ENCODE measurements at regions not wholly inside any gene's neighbourhood (a gene's known extent, or its start where the extent isn't known, plus 50 kb on each side); places are given as distances from the start of the nearest gene placed in this dataset.
A peak's percentile ranks its signal among the peaks of the same experiment; 100 is the strongest.
"Not testable (repeated sequence)": the region's sequence is repeated elsewhere in the genome, so short reads cannot be mapped to it uniquely, and the experiment has no call there.

- Mint-ChIP-seq H3K4me1 (no peaks in the 10 kb centered on the region), H3K27ac (no peak overlapping the region), H3K27me3 (no peaks in the 10 kb centered on the region), H3K9me3 (peaks cover 5 to 16% of the 10 kb centered on the region in 2 donors), H3K4me3 (no peak overlapping the region)
- ATAC-seq = no peak
- DNase-seq = no peak
Measured at GRCh38 chr6:121666814-121667213, 231.4 kb downstream of the GJA1 start.

DNA sequence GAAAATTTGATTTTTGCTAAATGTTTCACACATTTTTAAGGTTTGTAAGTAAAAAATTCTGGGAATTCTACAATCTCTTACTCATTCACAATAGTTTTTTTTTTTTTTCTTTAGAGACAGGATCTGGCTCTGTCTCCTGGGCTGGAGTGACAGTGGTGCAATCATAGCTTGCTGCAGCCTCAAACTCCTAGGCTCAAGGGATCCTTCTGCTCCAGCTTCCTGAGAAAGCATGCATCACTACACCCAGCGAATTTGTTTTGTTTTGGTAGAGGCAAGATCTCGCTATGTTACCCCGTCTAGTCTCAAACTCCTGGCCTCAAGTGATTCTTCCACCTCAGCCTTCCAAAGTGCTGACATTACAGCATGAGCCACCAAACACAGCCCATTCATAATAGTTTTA is 232.8 kb downstream of the GJA1 start:
- H3K27ac Mint-ChIP-seq = no peak overlapping the region
- H3K4me1 Mint-ChIP-seq = no peaks in the 10 kb centered on the region
- no peak overlapping the region for H3K4me3 Mint-ChIP-seq
- peaks cover 5 to 16% of the 10 kb centered on the region in 2 donors for H3K9me3 Mint-ChIP-seq
- DNase-seq = no peak
- H3K27me3 Mint-ChIP-seq = no peaks in the 10 kb centered on the region
- ATAC-seq = no peak

GRCh38 chr6:121670511-121670910 is 235.1 kb downstream of the GJA1 start:
- H3K27ac Mint-ChIP-seq = no peak overlapping the region
- no peaks in the 10 kb centered on the region for H3K4me1 Mint-ChIP-seq
- no peaks in the 10 kb centered on the region for H3K27me3 Mint-ChIP-seq
- no peak for DNase-seq
- ATAC-seq = no peak
- no peak overlapping the region for H3K4me3 Mint-ChIP-seq
- H3K9me3 Mint-ChIP-seq = no peaks in the 10 kb centered on the region

GRCh38 chr6:121677571-121677970 is 242.1 kb downstream of the GJA1 start:
- Mint-ChIP-seq H3K27me3 (no peaks in the 10 kb centered on the region), H3K27ac (no peak overlapping the region), H3K9me3 (peaks cover 4 to 6% of the 10 kb centered on the region in 2 donors), H3K4me1 (no peaks in the 10 kb centered on the region), H3K4me3 (no peak overlapping the region)
- ATAC-seq (no peak), DNase-seq (no peak)

DNA sequence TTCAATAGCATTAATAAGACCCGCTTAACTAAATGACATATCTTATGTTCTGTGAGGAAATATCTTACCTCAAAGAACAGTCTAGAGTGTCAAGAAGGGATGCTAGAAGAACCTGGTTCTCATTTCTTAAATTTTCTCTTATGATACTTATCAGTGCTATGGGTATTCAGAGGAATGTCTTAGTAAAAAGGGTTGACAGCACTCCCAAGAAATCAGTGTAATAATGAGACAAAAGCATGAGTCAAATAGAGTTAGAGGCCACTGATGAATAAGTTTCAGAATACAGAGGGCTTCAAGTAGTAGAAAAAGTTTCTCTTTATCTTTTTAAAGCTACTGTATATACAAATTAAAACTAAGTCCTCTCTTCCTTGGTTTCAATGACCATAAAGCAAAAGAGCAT is 242.8 kb downstream of the GJA1 start:
- Mint-ChIP-seq H3K4me3 (no peak overlapping the region), H3K27ac (no peak overlapping the region), H3K27me3 (no peaks in the 10 kb centered on the region), H3K9me3 (peaks cover 4 to 11% of the 10 kb centered on the region in 2 donors), H3K4me1 (no peaks in the 10 kb centered on the region)
- ATAC-seq = no peak
- no peak for DNase-seq

DNA sequence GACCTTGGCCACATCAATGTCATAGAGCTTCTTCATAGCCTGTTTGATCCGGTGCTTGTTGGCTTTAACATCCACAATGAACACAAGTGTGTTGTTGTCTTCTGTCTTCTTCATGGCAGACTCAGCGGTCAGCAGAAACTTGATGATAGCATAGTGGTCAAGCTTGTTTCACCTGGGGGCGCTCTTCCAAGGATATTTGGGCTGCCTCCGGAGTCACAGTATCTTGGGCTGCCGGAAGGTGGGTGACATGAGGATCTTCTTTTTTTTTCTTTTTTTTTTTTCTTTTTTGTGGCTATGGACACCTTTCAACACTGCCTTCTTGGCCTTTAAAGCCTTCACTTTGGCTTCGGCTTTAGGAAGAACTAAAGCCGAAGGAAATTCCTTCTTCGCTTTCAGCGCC is 244.6 kb downstream of the GJA1 start:
- no peaks in the 10 kb centered on the region for H3K4me1 Mint-ChIP-seq
- no peaks in the 10 kb centered on the region for H3K27me3 Mint-ChIP-seq
- H3K27ac Mint-ChIP-seq = no peak overlapping the region
- DNase-seq (no peak), ATAC-seq (no peak)
- H3K4me3 Mint-ChIP-seq = no peak overlapping the region
- H3K9me3 Mint-ChIP-seq = peaks cover 4 to 17% of the 10 kb centered on the region in 2 donors

DNA sequence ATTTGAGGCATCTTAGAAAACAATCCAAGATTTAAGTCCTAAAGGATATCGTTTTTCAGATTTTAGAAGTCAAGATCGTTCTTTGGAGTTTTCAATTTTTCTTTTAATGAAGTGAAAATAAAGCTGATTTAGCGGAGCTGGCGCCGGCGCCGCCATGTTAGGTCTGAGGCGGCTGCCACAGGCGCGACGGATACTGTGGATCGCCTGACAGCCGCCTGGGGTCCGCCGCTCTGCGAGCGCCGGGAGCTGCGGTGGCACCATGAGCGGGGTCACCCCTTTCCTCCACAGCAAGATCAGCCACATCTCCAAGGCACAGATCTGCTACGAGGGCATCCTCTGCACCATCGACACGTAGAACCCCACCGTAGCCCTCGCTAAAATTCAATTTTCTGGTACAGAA is 247.2 kb downstream of the GJA1 start:
- Mint-ChIP-seq H3K27ac (no peak overlapping the region), H3K4me3 (no peak overlapping the region)

GRCh38 chr6:121685806-121686205 is 250.4 kb downstream of the GJA1 start:
- H3K4me3 Mint-ChIP-seq = not testable (repeated sequence)

More for the DNA sequence above, 247.2 kb downstream of the GJA1 start:
- H3K9me3 Mint-ChIP-seq = peaks cover 4 to 17% of the 10 kb centered on the region in 2 donors
- H3K27me3 Mint-ChIP-seq = no peaks in the 10 kb centered on the region
- ATAC-seq = no peak
- no peaks in the 10 kb centered on the region for H3K4me1 Mint-ChIP-seq
- no peak for DNase-seq

DNA sequence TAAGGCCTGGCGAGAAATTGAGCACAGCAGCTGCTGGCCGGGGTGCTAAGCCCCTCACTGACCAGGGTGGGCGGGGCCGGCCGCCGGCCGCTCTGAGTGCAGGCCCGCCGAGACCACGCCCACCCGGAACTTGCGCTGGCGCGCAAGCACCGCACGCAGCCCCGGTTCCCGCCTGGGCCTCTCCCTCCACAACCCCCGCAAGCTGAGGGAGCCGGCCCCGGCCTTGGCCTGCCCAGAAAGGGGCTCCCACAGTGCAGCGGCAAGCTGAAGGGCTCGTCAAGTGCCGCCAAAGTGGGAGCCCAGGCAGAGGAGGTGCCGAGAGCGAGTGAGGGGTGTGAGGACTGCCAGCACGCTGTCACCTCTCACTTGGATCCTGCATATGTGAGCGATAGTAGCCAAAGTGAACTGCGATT is 251.2 kb downstream of the GJA1 start:
- peak; percentile 69 for ATAC-seq
- H3K27me3 Mint-ChIP-seq = no peaks in the 10 kb centered on the region
- H3K4me1 Mint-ChIP-seq = peaks cover 21% of the 10 kb centered on the region
- DNase-seq = peak in 1 of 2 donors; percentile 15
- no peak overlapping the region for H3K4me3 Mint-ChIP-seq
- H3K27ac Mint-ChIP-seq = no peak overlapping the region
- peaks cover 4 to 13% of the 10 kb centered on the region in 2 donors for H3K9me3 Mint-ChIP-seq

More at GRCh38 chr6:121685806-121686205, 250.4 kb downstream of the GJA1 start:
- not testable (repeated sequence) for DNase-seq, ATAC-seq, H3K27me3 Mint-ChIP-seq, H3K27ac Mint-ChIP-seq
- Mint-ChIP-seq H3K9me3 (peaks cover 4 to 17% of the 10 kb centered on the region in 2 donors), H3K4me1 (peaks cover 21% of the 10 kb centered on the region)

- Mint-ChIP-seq H3K27me3 (no peaks in the 10 kb centered on the region), H3K9me3 (no peaks in the 10 kb centered on the region), H3K27ac (no peak overlapping the region), H3K4me1 (peaks cover 21% of the 10 kb centered on the region), H3K4me3 (no peak overlapping the region)
- DNase-seq (no peak), ATAC-seq (peak; percentile 43)
Measured at GRCh38 chr6:121688974-121689373, 253.5 kb downstream of the GJA1 start.

DNA sequence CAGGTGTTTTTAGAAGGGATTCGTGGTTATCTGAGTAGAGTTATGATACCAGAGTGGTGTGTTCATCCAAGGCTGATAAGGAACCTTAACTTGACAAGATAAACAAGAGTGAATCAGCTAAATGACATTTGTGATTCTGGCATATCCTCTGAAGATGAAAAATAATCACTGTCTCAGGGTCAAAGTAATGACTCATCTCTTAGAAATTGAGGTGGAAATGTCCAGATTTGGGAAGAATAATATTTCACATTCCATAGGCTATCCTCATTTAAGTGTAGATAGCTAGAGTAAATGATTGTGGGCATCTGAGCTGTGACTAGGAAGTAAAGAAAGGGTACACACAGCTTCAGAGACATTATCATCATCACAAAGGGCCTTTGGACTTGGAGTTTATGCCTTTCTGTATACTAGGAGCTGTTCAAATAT is 255.7 kb downstream of the GJA1 start:
- DNase-seq = no peak
- no peak for ATAC-seq
- peaks cover 21% of the 10 kb centered on the region for H3K4me1 Mint-ChIP-seq

GRCh38 chr6:121694389-121694788 is 258.9 kb downstream of the GJA1 start:
- Mint-ChIP-seq H3K27ac (no peak overlapping the region), H3K9me3 (no peaks in the 10 kb centered on the region), H3K4me1 (peaks cover 12% of the 10 kb centered on the region), H3K27me3 (no peaks in the 10 kb centered on the region), H3K4me3 (no peak overlapping the region)
- DNase-seq (no peak), ATAC-seq (no peak)

More for the DNA sequence above, 255.7 kb downstream of the GJA1 start:
- no peak overlapping the region for H3K27ac Mint-ChIP-seq
- no peak overlapping the region for H3K4me3 Mint-ChIP-seq
- no peaks in the 10 kb centered on the region for H3K27me3 Mint-ChIP-seq
- no peaks in the 10 kb centered on the region for H3K9me3 Mint-ChIP-seq

- Mint-ChIP-seq H3K4me1 (peaks cover 9% of the 10 kb centered on the region), H3K27me3 (no peaks in the 10 kb centered on the region), H3K27ac (no peak overlapping the region), H3K4me3 (no peak overlapping the region), H3K9me3 (no peaks in the 10 kb centered on the region)
- no peak for ATAC-seq
- no peak for DNase-seq
Measured at GRCh38 chr6:121694801-121695251, 259.4 kb downstream of the GJA1 start.

- Mint-ChIP-seq H3K27me3 (no peaks in the 10 kb centered on the region), H3K4me3 (no peak overlapping the region)
- ATAC-seq = no peak
Measured at GRCh38 chr6:121695329-121695728, 259.9 kb downstream of the GJA1 start.

DNA sequence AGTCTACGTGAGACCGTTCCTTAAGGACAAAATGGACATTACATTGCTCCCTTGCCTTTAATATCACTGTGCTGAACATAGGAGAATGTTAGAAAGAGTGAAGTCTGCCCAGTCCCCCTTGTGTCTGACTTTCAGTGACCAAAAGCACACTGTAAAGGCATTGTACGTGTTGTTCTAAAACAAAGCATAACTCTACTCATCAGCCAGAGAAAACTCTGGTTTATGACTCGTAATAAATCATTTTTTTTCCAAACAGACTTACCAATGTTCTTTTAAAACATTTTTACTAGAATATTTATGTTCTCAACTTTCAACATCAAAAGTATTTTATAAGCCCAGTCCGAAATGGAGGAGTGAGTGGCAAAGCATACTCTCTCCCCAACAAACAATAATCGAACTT is 262.5 kb downstream of the GJA1 start:
- Mint-ChIP-seq H3K4me3 (no peak overlapping the region), H3K27ac (no peak overlapping the region), H3K27me3 (no peaks in the 10 kb centered on the region), H3K4me1 (no peaks in the 10 kb centered on the region), H3K9me3 (no peaks in the 10 kb centered on the region)
- no peak for ATAC-seq
- DNase-seq = no peak

More at GRCh38 chr6:121695329-121695728, 259.9 kb downstream of the GJA1 start:
- no peaks in the 10 kb centered on the region for H3K9me3 Mint-ChIP-seq
- H3K27ac Mint-ChIP-seq = no peak overlapping the region
- peaks cover 4% of the 10 kb centered on the region for H3K4me1 Mint-ChIP-seq
- DNase-seq = no peak

DNA sequence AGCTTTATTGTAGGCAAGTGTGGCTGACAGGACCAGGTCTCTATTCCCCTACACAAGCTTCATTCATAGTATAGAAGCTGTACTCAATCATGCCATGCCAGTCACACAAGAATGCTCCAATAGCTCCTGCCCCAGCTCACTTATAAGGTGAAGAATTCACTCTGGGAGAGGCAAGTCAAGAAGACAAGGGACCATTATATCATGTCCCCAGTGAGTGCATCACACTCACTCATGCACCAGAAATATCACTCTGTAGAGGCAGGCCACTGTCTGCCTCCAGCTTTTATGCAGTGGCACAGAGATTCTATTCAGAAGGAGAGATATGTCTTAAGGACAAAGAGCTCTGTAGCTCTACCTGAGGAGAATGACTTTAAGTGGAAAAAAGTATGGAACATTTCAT is 263.2 kb downstream of the GJA1 start:
- Mint-ChIP-seq H3K9me3 (peaks cover 0 to under 1% of the 10 kb centered on the region in 2 donors), H3K4me1 (no peaks in the 10 kb centered on the region), H3K27me3 (no peaks in the 10 kb centered on the region), H3K4me3 (no peak overlapping the region), H3K27ac (no peak overlapping the region)
- ATAC-seq (no peak), DNase-seq (no peak)

DNA sequence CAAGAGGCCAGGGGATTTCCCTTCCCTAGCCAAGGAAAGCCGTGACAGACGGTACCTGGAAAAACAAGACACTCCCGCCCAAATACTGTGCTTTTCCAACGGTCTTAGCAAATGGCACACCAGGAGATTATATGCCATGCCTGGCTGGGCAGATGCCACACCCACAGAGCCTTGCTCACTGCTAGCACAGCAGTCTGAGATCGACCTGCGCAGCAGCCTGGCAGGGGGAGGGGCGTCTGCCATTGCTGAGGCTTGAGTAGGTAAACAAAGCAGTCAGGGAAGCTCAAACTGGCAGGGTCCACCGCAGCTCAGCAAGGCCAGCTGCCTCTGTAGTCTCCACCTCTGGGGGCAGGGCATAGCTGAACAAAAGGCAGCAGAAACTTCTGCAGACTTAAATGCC is 267.7 kb downstream of the GJA1 start:
- DNase-seq, H3K4me1 Mint-ChIP-seq, H3K27ac Mint-ChIP-seq, ATAC-seq, H3K27me3 Mint-ChIP-seq, H3K4me3 Mint-ChIP-seq: not testable (repeated sequence)
- peaks cover 4 to 19% of the 10 kb centered on the region in 2 donors for H3K9me3 Mint-ChIP-seq
